Activated B cell treated with CpG ODN at 0.5 μM for 24 hours (primary cell): ENCODE measurements at regions not wholly inside any gene's neighbourhood (a gene's known extent, or its start where the extent isn't known, plus 50 kb on each side); places are given as distances from the start of the nearest gene placed in this dataset.
"Not testable (repeated sequence)": the region's sequence is repeated elsewhere in the genome, so short reads cannot be mapped to it uniquely, and the experiment has no call there.

Experiments used
- ATAC-seq: fragments of 200-7000 bp; cut with Tn5 transposase; one replicate; pipeline ENCODE4 v1.10.0; 2021; ENCODE audit warnings: low read depth, mild to moderate bottlenecking, moderate library complexity
- CTCF ChIA-PET: fragments of 350-600 bp; sonication (Branson Sonifier 250); formaldehyde crosslinking; loops from one replicate; lab custom pipeline; 2021; ENCODE audit warnings: antibody characterized with exemption; lab: Charles Lee
- POLR2A ChIA-PET: fragments of 350-600 bp; sonication (Branson Sonifier 250); formaldehyde crosslinking; loops from one replicate; lab custom pipeline; 2021; ENCODE audit warnings: antibody characterized with exemption; lab: Charles Lee
- DNase-seq: peaks from one replicate; pipeline ENCODE4 v3.0.0; 2022
- H3K27ac Mint-ChIP-seq: one replicate; pipeline ENCODE4 v1.8.0; 2020; ENCODE audit warnings: mixed read lengths
- H3K27me3 Mint-ChIP-seq: one replicate; pipeline ENCODE4 v1.8.0; 2021; ENCODE audit warnings: mixed read lengths
- H3K36me3 Mint-ChIP-seq: one replicate; pipeline ENCODE4 v1.8.0; 2021; ENCODE audit warnings: low read depth, mixed read lengths
- H3K4me1 Mint-ChIP-seq: one replicate; pipeline ENCODE4 v1.8.0; 2021; ENCODE audit warnings: mixed read lengths
- H3K4me3 Mint-ChIP-seq: one replicate; pipeline ENCODE4 v1.8.0; 2020; ENCODE audit warnings: mild to moderate bottlenecking, mixed read lengths
- H3K9me3 Mint-ChIP-seq: one replicate; pipeline ENCODE4 v1.8.0; 2020; ENCODE audit warnings: mixed read lengths
- intact Hi-C: fragments of 100-400 bp; cut with micrococcal nuclease; formaldehyde crosslinking; loops from one replicate; pipeline ENCODE4 v1.15.1; 2024
- TF ChIP-seq, protein P1 (sequence below): fragments of 200-600 bp; IDR thresholded peaks from one replicate; pipeline ENCODE4 v1.8.0; 2022; ENCODE audit warnings: antibody characterized with exemption, mild to moderate bottlenecking

DNA sequence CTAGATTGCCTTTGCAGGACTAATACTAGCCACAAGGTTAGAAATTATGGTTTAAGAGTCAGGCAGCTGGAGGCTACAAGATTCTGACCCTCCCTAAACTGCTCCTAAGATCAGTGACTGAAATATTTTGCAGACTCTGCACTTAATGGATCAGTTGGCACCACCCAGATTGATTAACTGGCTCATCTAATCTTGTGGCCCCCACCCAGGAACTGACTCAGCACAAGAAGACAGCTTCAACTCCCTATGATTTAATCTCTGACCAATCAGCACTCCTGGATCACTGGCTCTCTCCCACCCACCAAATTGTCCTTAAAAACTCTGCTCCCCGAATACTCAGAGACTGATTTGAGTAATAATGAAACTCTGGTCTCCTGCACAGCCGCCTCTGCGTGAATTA, 145.4 kb upstream of the LCORL start:
- ATAC-seq = no peak
- no peak overlapping the region for H3K4me3 Mint-ChIP-seq
- H3K9me3 Mint-ChIP-seq = peaks cover 2% of the 10 kb centered on the region
- CTCF ChIA-PET = no interaction called here
- H3K36me3 Mint-ChIP-seq = no peaks in the 10 kb centered on the region
- no peaks in the 10 kb centered on the region for H3K27me3 Mint-ChIP-seq
- H3K27ac Mint-ChIP-seq = no peak overlapping the region
- TF ChIP-seq, protein P1, sequence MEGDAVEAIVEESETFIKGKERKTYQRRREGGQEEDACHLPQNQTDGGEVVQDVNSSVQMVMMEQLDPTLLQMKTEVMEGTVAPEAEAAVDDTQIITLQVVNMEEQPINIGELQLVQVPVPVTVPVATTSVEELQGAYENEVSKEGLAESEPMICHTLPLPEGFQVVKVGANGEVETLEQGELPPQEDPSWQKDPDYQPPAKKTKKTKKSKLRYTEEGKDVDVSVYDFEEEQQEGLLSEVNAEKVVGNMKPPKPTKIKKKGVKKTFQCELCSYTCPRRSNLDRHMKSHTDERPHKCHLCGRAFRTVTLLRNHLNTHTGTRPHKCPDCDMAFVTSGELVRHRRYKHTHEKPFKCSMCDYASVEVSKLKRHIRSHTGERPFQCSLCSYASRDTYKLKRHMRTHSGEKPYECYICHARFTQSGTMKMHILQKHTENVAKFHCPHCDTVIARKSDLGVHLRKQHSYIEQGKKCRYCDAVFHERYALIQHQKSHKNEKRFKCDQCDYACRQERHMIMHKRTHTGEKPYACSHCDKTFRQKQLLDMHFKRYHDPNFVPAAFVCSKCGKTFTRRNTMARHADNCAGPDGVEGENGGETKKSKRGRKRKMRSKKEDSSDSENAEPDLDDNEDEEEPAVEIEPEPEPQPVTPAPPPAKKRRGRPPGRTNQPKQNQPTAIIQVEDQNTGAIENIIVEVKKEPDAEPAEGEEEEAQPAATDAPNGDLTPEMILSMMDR = no peak
- intact Hi-C loops = no loop called here
- no peaks in the 10 kb centered on the region for H3K4me1 Mint-ChIP-seq
- POLR2A ChIA-PET = no interaction called here
- DNase-seq = no peak

DNA sequence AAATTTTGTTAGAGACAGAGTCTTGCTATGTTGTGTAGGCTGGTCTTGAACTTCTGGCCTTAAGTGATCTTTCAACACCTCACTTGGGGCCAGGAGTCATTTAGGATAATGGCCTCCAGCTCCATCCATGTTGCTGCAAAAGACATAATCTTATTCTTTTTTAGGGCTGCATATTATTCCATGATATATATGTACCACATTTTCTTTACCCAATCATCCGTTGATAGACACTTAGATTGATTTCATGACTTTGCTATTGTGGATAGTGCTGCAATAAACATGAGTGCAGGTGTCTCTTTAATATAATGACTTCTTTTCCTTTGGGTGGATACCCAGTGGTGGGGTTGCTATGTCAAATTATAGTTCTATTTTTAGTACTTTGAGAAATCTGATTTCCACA, 140.9 kb upstream of the LCORL start:
- no peaks in the 10 kb centered on the region for H3K4me1 Mint-ChIP-seq
- no peaks in the 10 kb centered on the region for H3K36me3 Mint-ChIP-seq
- H3K27me3 Mint-ChIP-seq = no peaks in the 10 kb centered on the region
- no peak overlapping the region for H3K4me3 Mint-ChIP-seq
- peaks cover 2% of the 10 kb centered on the region for H3K9me3 Mint-ChIP-seq
- DNase-seq = no peak
- TF ChIP-seq, protein P1 = no peak
- no peak for ATAC-seq
- CTCF ChIA-PET = no interaction called here
- H3K27ac Mint-ChIP-seq = no peak overlapping the region
- POLR2A ChIA-PET = no interaction called here
- intact Hi-C loops = no loop called here

DNA sequence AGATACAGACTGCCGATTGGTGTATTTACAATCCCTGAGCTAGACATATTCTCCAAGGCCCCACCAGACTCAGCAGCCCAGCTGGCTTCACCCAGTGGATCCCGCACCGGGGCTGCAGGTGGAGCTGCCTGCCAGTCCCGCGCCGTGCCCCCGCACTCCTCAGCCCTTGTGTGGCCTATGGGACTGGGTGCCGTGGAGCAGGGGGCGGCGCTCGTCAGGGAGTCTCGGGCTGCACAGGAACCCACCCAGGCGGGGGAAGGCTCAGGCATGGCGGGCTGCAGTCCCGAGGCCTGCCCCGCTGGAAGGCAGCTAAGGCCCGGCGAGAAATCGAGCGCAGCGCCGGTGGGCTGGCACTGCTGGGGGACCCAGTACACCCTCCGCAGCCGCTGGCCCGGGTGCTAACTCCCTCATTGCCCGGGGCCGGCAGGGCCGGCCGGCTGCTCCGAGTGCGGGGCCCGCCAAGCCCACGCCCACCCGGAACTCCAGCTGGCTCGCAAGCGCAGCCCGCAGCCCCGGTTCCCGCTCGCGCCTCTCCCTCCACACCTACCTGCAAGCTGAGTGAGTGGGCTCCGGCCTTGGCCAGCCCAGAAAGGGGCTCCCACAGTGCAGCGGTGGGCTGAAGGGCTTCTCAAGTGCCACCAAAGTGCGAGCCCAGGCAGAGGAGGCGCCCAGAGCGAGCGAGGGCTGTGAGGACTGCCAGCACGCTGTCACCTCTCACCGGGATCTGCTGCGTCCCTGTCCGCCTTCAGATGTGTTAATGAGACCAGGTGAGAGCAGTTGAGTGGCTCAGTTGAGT, 137.8 kb upstream of the LCORL start:
- intact Hi-C loops, H3K4me3 Mint-ChIP-seq, H3K27ac Mint-ChIP-seq, DNase-seq, CTCF ChIA-PET, H3K4me1 Mint-ChIP-seq, ATAC-seq, H3K27me3 Mint-ChIP-seq, H3K36me3 Mint-ChIP-seq, H3K9me3 Mint-ChIP-seq, POLR2A ChIA-PET: not testable (repeated sequence)

DNA sequence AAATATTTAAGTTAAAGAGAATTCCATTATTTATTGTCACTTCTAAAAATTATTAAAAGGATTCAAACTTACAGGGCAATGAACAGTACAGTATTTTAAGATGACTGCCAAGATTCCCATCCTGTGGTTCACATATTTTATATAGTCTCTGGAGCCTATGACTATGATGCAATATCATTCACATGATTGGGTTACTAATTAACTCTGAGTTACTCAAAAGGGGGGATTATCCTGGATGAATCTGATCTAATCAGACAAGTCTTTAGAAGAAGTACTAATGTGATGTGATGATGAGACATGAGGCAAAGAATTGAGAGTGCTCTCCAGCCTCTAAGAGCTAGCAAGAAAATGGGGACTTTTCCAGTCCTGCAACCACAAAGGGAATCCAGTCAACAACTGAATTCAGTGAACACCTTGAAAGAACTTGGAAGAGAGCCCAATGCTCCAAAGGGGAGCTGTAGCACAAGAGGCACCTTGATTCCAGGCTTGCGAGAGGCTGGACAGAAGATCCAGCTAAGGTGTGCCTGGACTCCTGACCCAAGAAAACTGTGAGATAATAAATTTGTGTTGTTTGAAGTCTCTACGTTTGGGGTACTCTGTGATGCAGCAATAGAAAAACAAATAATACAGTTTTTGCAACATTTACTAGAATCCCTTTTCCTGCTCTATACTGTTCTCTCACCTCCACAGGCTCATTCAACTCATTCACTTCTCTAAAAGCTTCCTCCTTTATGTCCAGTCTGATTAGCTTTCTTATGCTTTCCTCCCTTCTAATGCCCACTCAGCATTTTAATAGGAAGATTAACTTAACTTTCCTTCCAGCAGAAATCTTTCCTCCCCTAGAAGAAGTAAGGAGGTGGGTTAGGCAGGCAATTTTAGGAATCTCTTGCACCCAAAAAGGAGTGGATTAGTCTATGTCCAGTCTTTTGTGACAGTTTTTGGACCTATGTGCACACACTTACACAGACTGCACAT, 133.8 kb upstream of the LCORL start:
- Mint-ChIP-seq H3K9me3 (no peaks in the 10 kb centered on the region), H3K27ac (no peak overlapping the region), H3K27me3 (peaks cover 4% of the 10 kb centered on the region), H3K4me1 (no peaks in the 10 kb centered on the region), H3K36me3 (no peaks in the 10 kb centered on the region), H3K4me3 (no peak overlapping the region)
- DNase-seq (no peak), ATAC-seq (no peak)
- intact Hi-C loops = no loop called here
- ChIA-PET CTCF (no interaction called here), POLR2A (no interaction called here)
- TF ChIP-seq, protein P1 = no peak

DNA sequence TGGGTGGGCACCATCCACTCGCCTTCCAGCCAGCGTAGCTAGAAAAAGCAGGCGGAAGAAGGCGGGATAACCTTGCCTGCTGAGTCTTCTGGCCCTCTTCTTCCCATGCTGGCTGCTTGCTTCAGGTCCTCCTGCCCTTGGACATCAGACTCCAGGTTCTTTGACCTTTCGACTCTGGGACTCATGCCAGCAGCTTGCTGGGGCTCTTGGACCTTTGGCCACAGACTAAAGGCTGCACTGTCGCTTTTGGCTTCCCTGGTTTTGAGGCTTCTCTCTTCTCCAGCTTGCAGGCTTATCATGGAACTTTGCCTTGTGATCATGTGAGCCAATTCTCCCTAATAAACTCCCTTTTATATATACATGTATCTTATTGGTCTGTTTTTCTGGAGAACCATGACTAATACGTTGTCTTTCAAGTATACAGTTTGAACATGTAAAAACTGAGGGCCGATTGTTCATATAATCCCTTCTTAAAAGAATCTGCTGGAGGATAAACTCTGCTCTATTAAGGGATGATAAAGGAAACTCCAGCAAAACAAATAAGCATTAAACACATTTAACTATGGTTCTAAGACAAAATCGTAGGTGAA, 116.6 kb upstream of the LCORL start:
- ChIA-PET POLR2A (no interaction called here), CTCF (no interaction called here)
- Mint-ChIP-seq H3K27me3 (peaks cover 5% of the 10 kb centered on the region), H3K9me3 (no peaks in the 10 kb centered on the region), H3K4me1 (no peaks in the 10 kb centered on the region), H3K4me3 (no peak overlapping the region), H3K36me3 (no peaks in the 10 kb centered on the region), H3K27ac (no peak overlapping the region)
- TF ChIP-seq, protein P1 = no peak
- intact Hi-C loops = no loop called here
- ATAC-seq = no peak
- no peak for DNase-seq
